HEK293 (cell line): ENCODE measurements at regions not wholly inside any gene's neighbourhood (a gene's known extent, or its start where the extent isn't known, plus 50 kb on each side); places are given as distances from the start of the nearest gene placed in this dataset.

Experiments
- CTCF ChIP-seq: fragments of 450-650 bp; formaldehyde crosslinking; IDR thresholded peaks from 2 replicates; pipeline ENCODE4 v1.5.1; 2016; ENCODE audit warnings: missing biosample characterization, missing genetic modification characterization
- YY1 ChIP-seq: fragments of 450-650 bp; formaldehyde crosslinking; IDR thresholded peaks from 2 replicates; pipeline ENCODE4 v1.5.1; 2018; ENCODE audit warnings: missing biosample characterization, missing genetic modification characterization
- ZBTB6 ChIP-seq: fragments of 450-650 bp; formaldehyde crosslinking; IDR thresholded peaks from 2 replicates; pipeline ENCODE4 v1.5.1; 2017; ENCODE audit warnings: missing biosample characterization, missing genetic modification characterization
- ZNF248 ChIP-seq: fragments of 450-650 bp; formaldehyde crosslinking; IDR thresholded peaks from 2 replicates; pipeline ENCODE4 v1.5.1; 2017; ENCODE audit warnings: missing biosample characterization, missing genetic modification characterization
- ZNF555 ChIP-seq: fragments of 450-650 bp; formaldehyde crosslinking; conservative IDR thresholded peaks from 2 replicates; pipeline ENCODE4 v1.5.1; 2017; ENCODE audit warnings: missing biosample characterization, mild to moderate bottlenecking, missing genetic modification characterization, inconsistent platforms

- TF ChIP-seq CTCF (tag by site-specific recombination) (no peak), ZBTB6 (tag by site-specific recombination) (no peak), ZNF248 (tag by site-specific recombination) (no peak), YY1 (tag by site-specific recombination) (no peak), ZNF555 (tag by site-specific recombination) (no peak)
Measured at GRCh38 chr11:19453651-19454257, 213.0 kb upstream of the E2F8 start.
